T47D (cell line): ENCODE measurements at regions not wholly inside any gene's neighbourhood (a gene's known extent, or its start where the extent isn't known, plus 50 kb on each side); places are given as distances from the start of the nearest gene placed in this dataset.
A peak's percentile ranks its signal among the peaks of the same experiment; 100 is the strongest.

Experiments used
- DNase-seq, 2 experiments: peaks; one replicate each; pipeline versions ENCODE4 v3.0.0 to v3.0.0-alpha.2; 2011 to 2012; ENCODE audit warnings: low read depth in 1 of 2, low spot score in 1 of 2
- JUND ChIP-seq: IDR thresholded peaks from 2 replicates; pipeline ENCODE4 v1.6.1; 2012; ENCODE audit warnings: low read depth
- in situ Hi-C: cut with HindIII; loops from 2 replicates; pipeline ENCODE4 v1.10.0; 2016; ENCODE audit warnings: low sequenced_read_pairs, low pct_unique_long_range_greater_than_20kb

DNA sequence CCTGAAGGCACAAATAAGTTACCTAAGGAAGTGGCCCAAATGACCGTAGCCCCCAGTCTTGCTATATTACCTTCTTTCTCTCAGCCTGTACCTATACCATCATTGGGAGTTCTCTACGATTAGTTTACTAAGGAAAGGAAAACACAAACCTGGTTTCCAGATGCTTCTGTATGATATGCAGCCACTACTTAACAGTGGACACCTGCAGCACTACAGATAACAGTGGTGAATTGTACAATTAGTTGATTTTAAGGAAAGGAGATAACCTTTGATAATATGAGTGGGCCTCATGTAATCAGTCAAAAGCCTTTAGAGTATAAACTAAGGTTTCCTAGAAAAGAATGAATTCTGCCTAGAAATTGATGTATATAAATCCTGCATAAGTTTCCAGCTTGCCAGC is 1157.4 kb downstream of the KCNT2 start:
- in situ Hi-C loops: no loop called here
- no peak for DNase-seq
- TF ChIP-seq JUND: no peak

DNA sequence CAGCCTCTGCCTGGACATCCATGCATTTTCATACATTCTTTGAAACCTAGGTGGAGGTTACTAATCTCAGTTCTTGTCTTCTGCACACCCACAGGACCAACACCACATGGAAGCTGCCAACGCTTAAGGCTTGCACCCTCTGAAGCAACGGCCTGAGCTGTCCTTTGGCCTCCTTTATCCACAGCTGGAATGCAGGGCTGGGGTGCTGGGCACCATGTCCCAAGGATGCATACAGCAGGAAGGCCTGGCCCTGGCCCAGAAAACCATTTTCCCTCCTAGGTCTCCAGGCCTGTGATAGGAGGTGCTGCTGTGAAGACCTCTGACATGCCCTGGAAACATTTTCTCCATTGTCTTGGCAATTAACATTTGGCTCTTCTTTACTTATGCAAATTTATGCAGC is 1168.6 kb downstream of the KCNT2 start:
- DNase-seq: no peak
- no peak for TF ChIP-seq JUND
- in situ Hi-C loops: no loop called here

DNA sequence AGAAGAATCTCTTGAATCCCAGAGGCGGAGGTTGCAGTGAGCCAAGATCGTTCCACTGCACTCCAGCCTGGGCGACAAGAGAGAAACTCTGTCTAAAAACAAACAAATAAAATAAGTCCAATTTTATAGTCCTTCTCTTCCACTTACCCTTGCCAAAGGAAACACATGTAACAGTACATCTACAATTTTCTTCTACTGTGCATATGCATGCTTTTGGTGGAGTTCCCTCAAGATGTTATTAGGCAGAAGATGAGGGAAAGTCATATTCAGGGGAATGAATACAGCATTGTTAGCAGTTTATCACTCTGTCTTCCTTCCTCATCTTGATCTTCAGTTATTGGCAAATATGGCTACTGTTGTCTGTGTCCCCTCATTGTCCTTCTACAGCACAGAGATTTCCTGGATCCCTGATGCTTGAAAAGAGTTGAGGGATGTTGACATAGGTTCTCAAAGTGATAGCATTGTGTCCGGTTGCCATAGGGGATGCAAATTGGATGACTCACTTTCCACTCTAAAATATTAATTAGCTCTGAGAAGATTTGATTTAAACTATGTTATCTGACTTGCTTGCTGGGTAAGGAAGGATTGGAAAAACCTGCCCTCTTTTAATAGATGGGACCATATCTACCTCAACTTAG is 1173.6 kb downstream of the KCNT2 start:
- in situ Hi-C loops: no loop called here
- no peak for DNase-seq
- no peak for TF ChIP-seq JUND

DNA sequence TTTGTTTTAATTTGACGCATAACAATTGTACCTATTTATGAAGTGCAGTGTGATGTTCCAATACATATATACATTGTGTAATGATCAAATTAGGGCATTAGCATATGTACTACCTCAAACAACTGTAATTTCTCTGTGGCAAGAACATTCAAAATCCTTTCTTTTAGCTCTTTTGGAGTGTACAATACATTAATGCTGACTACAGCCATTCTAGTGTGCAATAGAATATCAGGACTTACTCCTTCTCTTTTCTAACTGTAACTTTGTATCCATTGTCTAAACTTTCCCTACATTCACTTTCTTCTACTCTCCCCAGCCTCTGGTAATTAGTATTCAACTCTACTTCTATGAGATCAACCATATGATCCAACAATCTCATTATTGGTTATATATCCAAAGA is 1177.4 kb downstream of the KCNT2 start:
- in situ Hi-C loops: no loop called here
- DNase-seq: no peak
- TF ChIP-seq JUND: no peak

DNA sequence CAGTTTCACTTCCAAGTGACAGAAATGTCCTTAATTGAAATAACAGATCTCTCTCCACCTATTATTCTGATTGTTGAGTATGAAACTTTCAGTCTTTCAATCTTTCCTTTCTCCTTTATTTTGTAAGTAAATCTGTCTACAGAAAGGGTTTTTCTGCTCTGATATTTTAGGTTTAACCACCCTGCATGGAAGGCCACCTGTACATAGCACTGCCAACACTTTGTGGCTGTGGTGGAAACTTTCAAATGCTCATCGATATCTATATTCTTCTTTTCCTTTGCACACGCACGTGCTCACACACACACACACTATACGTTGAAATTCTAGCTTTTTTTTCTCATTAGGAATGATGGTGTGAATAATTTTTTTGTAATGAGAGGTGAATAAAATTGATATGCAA is 1179.3 kb downstream of the KCNT2 start:
- TF ChIP-seq JUND: no peak
- in situ Hi-C loops: no loop called here
- no peak for DNase-seq

DNA sequence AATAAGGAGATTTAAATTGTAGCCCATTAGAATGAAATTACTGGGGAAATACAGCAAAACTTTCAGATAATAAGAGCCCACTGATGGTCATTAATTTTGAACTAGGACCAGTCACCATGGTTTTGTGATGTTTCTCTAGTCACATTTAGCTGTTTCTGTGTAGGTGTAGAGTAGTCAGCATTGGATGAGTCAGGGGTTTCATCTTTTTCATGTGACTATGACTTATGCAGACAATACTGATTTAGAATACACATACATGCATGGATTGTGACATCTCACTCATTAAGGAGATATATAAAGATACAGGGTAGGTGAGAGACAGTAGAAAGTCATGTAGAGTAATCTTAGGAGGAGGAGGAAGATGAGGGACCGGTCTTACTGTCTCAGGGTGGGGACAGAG is 1192.7 kb downstream of the KCNT2 start:
- in situ Hi-C loops: no loop called here
- DNase-seq: no peak
- TF ChIP-seq JUND: no peak

DNA sequence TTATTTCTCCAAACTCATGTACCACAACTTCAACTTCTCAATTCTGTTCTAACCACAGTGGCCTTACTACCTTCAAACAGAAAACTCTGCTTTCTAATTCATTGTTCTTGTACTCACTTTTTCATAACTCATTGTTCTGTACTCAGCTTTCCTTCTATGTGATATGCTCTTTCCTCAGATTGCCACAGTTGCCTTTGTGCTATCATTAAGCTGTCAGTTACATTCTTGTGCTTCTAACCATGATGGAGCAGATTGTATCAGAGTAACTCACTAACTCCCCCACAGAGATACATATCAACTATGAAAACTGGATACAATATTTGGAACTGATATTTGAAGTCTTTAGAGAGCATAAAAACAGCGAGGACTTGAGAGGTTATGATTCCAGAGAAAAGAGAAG is 1213.7 kb downstream of the KCNT2 start:
- in situ Hi-C loops: no loop called here
- no peak for TF ChIP-seq JUND

DNA sequence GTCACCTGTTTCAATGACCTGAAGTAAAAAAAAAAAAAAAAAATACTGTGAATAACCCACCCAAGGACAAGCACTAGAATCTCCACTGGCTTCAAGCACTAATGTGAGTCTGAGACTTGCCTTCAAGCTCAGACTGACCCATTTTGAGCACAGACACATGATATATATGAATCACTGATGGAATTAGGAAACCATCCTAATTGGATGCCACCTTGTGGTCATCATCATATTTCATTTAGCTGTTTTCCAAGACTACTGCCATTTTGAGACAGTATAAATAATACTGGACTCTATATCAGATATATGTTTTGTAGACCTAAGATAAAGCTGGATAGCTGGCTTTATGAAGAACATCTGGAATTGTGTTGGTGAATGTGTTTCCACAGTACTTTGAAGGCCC is 1232.0 kb downstream of the KCNT2 start:
- no peak for TF ChIP-seq JUND
- in situ Hi-C loops: no loop called here
- peak in 1 of 2 experiments; percentile 42 for DNase-seq

More for the DNA sequence above, 1213.7 kb downstream of the KCNT2 start:
- DNase-seq: no peak

DNA sequence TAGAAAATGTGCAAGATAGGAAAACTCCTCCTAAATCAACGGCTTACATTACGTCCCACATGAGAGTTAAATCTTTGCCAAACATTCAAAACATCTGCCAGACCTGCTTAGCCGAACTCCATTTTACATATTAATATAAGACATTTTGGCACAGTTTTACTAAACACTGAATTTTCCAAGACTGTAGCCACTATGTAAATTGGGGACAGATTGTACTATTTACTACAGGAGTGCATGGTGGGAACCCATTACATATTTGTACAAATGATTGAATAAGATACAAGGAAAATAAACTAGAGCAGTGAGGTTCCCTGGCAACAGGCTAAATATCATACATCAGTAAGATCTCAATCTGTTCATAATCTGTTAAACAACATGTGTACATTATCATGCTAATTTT is 1234.4 kb downstream of the KCNT2 start:
- no peak for TF ChIP-seq JUND
- in situ Hi-C loops: no loop called here
- DNase-seq: peak in 1 of 2 experiments; percentile 5

DNA sequence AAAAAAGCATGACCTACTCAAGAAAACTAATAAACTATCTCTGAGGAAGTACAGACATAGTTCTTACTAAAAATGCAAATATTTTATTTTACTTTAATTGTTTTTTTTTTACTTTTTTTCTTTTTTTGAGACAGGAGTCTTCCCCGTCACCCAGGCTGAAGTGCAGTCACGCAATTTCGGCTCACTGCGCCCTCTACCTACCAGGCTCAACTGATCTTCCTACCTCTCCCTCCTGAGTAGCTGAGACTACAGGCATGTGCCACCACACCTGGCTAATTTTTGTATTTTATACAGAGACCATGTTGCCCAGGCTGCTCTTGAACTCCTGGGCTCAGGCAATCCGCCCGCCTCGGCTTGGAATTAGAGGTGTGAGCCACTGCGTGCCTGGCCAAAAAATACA is 1263.1 kb downstream of the KCNT2 start:
- in situ Hi-C loops: no loop called here
- peak in 1 of 2 experiments; percentile 70 for DNase-seq
- TF ChIP-seq JUND: no peak

DNA sequence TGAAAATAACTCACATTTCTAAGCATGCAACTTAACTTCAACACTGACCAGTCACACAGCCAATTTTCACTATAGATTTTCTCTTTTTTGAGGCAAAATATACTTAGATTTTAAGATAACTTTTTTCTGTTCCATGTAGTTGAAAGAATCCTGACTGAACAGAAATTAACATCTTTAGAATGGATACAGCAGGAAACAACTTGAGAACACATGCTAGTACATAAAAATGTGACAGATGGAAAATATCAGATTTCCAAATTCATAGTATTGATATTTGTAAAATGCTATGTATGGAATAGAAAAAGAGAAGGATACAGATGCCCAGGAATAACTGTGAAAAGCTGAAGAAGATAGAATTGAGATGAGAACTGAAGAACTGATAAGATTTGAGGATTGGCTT is 1270.6 kb downstream of the KCNT2 start:
- no peak for DNase-seq
- in situ Hi-C loops: no loop called here
- no peak for TF ChIP-seq JUND

DNA sequence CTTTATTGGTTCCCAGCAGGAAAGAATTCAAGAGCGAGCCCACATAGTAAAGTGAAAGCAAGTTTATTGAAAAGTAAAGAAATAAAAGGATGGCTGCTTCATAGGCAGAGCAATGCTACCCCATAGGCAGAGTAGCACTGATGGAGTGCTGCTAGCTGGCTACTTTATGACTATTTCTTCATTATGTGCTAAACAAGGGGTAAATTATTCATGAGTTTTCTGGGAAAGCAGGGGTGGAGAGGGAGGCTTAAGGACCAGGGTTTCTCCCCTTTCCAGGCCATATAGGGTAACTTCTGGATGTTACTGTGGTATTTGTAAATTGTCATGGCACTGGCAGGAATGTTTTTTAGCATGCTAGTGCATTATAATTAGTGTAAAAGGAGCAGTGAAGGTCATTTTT is 1271.4 kb downstream of the KCNT2 start:
- in situ Hi-C loops: no loop called here

DNA sequence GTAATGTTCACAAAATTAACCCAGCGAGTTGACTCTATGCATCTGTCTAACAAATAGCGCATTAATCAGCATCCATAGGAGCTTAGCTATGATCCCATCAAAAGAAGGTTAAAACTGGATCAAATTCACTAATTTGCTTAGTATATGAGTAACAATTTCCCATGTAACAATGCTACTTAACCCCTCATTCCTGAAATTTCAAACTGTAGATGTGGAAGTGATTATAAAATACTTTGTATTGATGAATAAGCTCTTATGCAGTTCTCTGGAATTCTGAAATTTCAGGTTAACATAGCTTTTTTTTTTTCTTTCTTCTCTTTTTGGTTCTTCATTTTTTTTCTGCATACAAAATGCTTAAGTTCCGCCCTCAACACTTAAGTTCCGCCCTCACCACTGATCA is 1272.7 kb downstream of the KCNT2 start:
- no peak for DNase-seq
- TF ChIP-seq JUND: no peak
- in situ Hi-C loops: no loop called here

More for the DNA sequence above, 1271.4 kb downstream of the KCNT2 start:
- TF ChIP-seq JUND: no peak
- DNase-seq: no peak

DNA sequence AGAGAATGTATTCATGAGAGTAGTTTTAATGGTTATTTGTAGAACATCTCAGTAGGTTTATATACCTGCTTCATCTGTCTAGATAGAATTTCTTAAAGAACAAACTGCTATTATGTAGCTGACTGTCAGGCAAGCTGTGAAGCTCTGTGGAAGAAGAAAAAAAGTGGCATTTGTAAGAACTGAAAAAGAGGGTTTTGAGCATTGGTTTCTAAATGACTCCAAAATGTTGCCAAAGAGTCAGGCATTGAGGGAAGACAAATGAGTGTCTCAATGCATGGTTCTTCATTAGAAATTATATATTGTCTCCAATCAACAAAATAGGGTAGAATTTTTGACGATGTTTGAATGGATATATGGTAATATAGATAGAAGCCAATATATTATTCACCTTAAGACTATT is 1276.1 kb downstream of the KCNT2 start:
- in situ Hi-C loops: no loop called here
- no peak for DNase-seq
- TF ChIP-seq JUND: no peak

DNA sequence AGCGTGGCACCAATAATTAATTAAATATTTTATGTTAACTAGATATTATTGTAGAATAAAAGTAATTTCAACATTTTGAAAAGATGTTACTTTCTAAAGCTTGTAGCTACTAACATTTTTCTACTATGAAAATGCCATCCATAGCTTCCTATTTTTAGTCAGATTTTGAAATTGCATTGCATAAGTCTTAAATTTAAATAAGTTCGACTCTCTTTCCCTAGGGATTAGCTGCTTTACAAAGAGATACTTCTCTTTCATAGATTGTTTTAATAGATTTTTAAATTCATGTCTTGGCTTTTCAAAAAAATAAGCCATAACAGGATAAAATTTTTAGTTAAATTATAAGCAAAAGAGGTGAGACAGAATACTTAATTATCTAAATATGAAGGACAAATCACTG is 1279.6 kb downstream of the KCNT2 start:
- in situ Hi-C loops: no loop called here
- no peak for DNase-seq
- TF ChIP-seq JUND: no peak
